IMR-90 (cell line): ENCODE measurements at regions not wholly inside any gene's neighbourhood (a gene's known extent, or its start where the extent isn't known, plus 50 kb on each side); places are given as distances from the start of the nearest gene placed in this dataset.

Source experiments
- ATAC-seq: fragments of 200-7000 bp; cut with Tn5 transposase; 2 replicates; pipeline ENCODE4 v1.9.1; 2020; ENCODE audit warnings: low read depth, mild to moderate bottlenecking, moderate library complexity
- BruUV-seq: library from RNA; stranded (reverse); fragments of 400-500 nt; replicated peaks from 2 replicates; lab custom pipeline; 2021; lab: Mats Ljungman, UMichigan
- CTCF ChIA-PET: fragments of 300-600 bp; formaldehyde crosslinking; extraction: SDS; loops from one replicate; lab custom pipeline; 2021; ENCODE audit warnings: antibody characterized with exemption; lab: Yijun Ruan, JAX
- POLR2A ChIA-PET: fragments of 300-600 bp; sonication (Branson Sonifier 250); formaldehyde crosslinking; loops from one replicate; lab custom pipeline; 2022; ENCODE audit warnings: antibody characterized with exemption; ENCODE audit not compliant: unreplicated experiment; lab: Charles Lee
- DNase-seq: peaks from one replicate; pipeline ENCODE4 v3.0.0; 2013
- H2AFZ ChIP-seq: replicated peaks from 2 replicates; pipeline ENCODE3; 2013; ENCODE audit warnings: low read length, mild to moderate bottlenecking; ENCODE audit not compliant: poor library complexity
- H2AK5ac ChIP-seq: 2 replicates; pipeline ENCODE4 v1.6.1; 2013; ENCODE audit warnings: low read depth, low read length, inconsistent platforms
- H2AK9ac ChIP-seq: replicated peaks from 2 replicates; pipeline ENCODE3; 2013; ENCODE audit warnings: mild to moderate bottlenecking, low read depth, low read length, moderate library complexity; ENCODE audit not compliant: poor library complexity
- H2BK120ac ChIP-seq: 2 replicates; pipeline ENCODE4 v1.6.1; 2013; ENCODE audit warnings: low read depth, low read length, inconsistent platforms
- H2BK15ac ChIP-seq: 3 replicates; pipeline ENCODE4 v1.6.1; 2013; ENCODE audit warnings: low read depth, low read length, inconsistent platforms
- H2BK20ac ChIP-seq: 2 replicates; pipeline ENCODE4 v1.6.1; 2013; ENCODE audit warnings: low read depth, mild to moderate bottlenecking, inconsistent platforms, low read length, moderate library complexity
- H2BK5ac ChIP-seq: 2 replicates; pipeline ENCODE4 v1.6.1; 2013; ENCODE audit warnings: mild to moderate bottlenecking, low read depth, low read length, inconsistent platforms; ENCODE audit not compliant: poor library complexity, severe bottlenecking
- H3K14ac ChIP-seq: replicated peaks from 2 replicates; pipeline ENCODE4 v1.6.1; 2013; ENCODE audit warnings: low read depth, low read length, inconsistent platforms
- H3K18ac ChIP-seq: 2 replicates; pipeline ENCODE4 v1.6.1; 2013; ENCODE audit warnings: low read depth, low read length, control low read depth
- H3K23ac ChIP-seq: 2 replicates; pipeline ENCODE4 v1.6.1; 2013; ENCODE audit warnings: low read depth, low read length, inconsistent platforms
- H3K27ac ChIP-seq: 2 replicates; pipeline ENCODE4 v1.5.1; 2013; ENCODE audit warnings: mild to moderate bottlenecking, control low read depth, low read length; ENCODE audit not compliant: insufficient read depth
- H3K27me3 ChIP-seq: 2 replicates; pipeline ENCODE4 v1.6.1; 2013; ENCODE audit warnings: low read length; ENCODE audit not compliant: control insufficient read depth, insufficient read depth
- H3K36me3 ChIP-seq: 2 replicates; pipeline ENCODE4 v1.6.1; 2013; ENCODE audit warnings: low read length, mixed read lengths; ENCODE audit not compliant: control insufficient read depth, insufficient read depth
- H3K4ac ChIP-seq: 2 replicates; pipeline ENCODE4 v1.6.1; 2013; ENCODE audit warnings: low read depth, low read length, inconsistent platforms
- H3K4me1 ChIP-seq: 2 replicates; pipeline ENCODE4 v1.6.1; 2013; ENCODE audit warnings: low read length, mixed read lengths; ENCODE audit not compliant: control insufficient read depth, insufficient read depth
- H3K4me2 ChIP-seq: 2 replicates; pipeline ENCODE4 v1.6.1; 2013; ENCODE audit warnings: low read depth, mild to moderate bottlenecking, control low read depth, low read length, moderate library complexity
- H3K4me3 ChIP-seq: 2 replicates; pipeline ENCODE4 v1.5.1; 2013; ENCODE audit warnings: low read depth, mild to moderate bottlenecking, control low read depth, low read length, moderate library complexity; ENCODE audit not compliant: insufficient read depth
- H3K56ac ChIP-seq: 2 replicates; pipeline ENCODE4 v1.6.1; 2013; ENCODE audit warnings: low read length, inconsistent platforms; ENCODE audit not compliant: insufficient read depth; ENCODE audit errors: extremely low read depth
- H3K79me1 ChIP-seq, 2 experiments: 2 replicates each; pipeline ENCODE4 v1.6.1; 2013; ENCODE audit warnings: low read length in 2 of 2, inconsistent platforms in 1 of 2, low read depth in 1 of 2
- H3K9ac ChIP-seq: 2 replicates; pipeline ENCODE4 v1.6.1; 2013; ENCODE audit warnings: low read depth, low read length, control low read depth
- H3K9me1 ChIP-seq: 2 replicates; pipeline ENCODE4 v1.6.1; 2013; ENCODE audit warnings: low read length, inconsistent platforms; ENCODE audit not compliant: insufficient read depth
- H3K9me3 ChIP-seq: 2 replicates; pipeline ENCODE4 v1.6.1; 2013; ENCODE audit warnings: low read length; ENCODE audit not compliant: control insufficient read depth, insufficient read depth
- H4K20me1 ChIP-seq: 2 replicates; pipeline ENCODE4 v1.6.1; 2013; ENCODE audit warnings: low read length, inconsistent platforms; ENCODE audit not compliant: insufficient read depth
- H4K5ac ChIP-seq: 2 replicates; pipeline ENCODE4 v1.6.1; 2013; ENCODE audit warnings: mild to moderate bottlenecking, low read depth, low read length, control low read depth
- H4K8ac ChIP-seq, 2 experiments: 2 replicates each; pipeline ENCODE4 v1.6.1; 2013; ENCODE audit warnings: low read depth in 2 of 2, low read length in 2 of 2, control low read depth in 1 of 2, inconsistent platforms in 1 of 2
- H4K91ac ChIP-seq: 2 replicates; pipeline ENCODE4 v1.6.1; 2013; ENCODE audit warnings: low read depth, low read length, inconsistent platforms; ENCODE audit not compliant: insufficient read depth
- BHLHE40 ChIP-seq: fragments of 150-350 bp; IDR thresholded peaks from 2 replicates; pipeline ENCODE4 v1.6.1; 2016; ENCODE audit warnings: mild to moderate bottlenecking, low read depth, low read length
- USF2 ChIP-seq: fragments of 150-350 bp; IDR thresholded peaks from 2 replicates; pipeline ENCODE4 v1.6.1; 2017; ENCODE audit warnings: mild to moderate bottlenecking, antibody characterized with exemption, low read length, low read depth
- WGBS, 2 experiments: methylation state at CpG; one replicate each; pipeline versions ENCODE4 v1.1.5 to v1.1.7; 2013; ENCODE audit warnings: missing lambda C conversion rate in 2 of 2; ENCODE audit not compliant: insufficient read length in 1 of 2; ENCODE audit errors: extremely low coverage in 2 of 2; 5-methylcytosine and 5-hydroxymethylcytosine counted together
- dilution Hi-C: fragments of 300-500 bp; cut with HindIII; formaldehyde crosslinking; loops from one replicate; pipeline ENCODE4 v1.14.3; 2018; ENCODE audit warnings: low sequenced_read_pairs; ENCODE audit not compliant: unreplicated experiment
- in situ Hi-C: fragments of 300-500 bp; cut with MboI; formaldehyde crosslinking; loops from 3 replicates; pipeline ENCODE4 v1.14.3; 2019; ENCODE audit warnings: low sequenced_read_pairs, inconsistent platforms, mixed read lengths
- intact Hi-C: fragments of 100-400 bp; cut with micrococcal nuclease; formaldehyde crosslinking; loops from 2 replicates; pipeline ENCODE4 v1.10.0; 2022

GRCh38 chr6:91181416-91181815, 594.5 kb upstream of the MAP3K7 start:
- in situ Hi-C loops, result no loop called here

More at GRCh38 chr6:91181416-91181815, 594.5 kb upstream of the MAP3K7 start:
- Histone ChIP-seq H4K8ac (no peak overlapping the region), H4K91ac (no peak overlapping the region), H2BK20ac (no peak overlapping the region), H3K9ac (no peak overlapping the region), H3K18ac (no peak overlapping the region), H3K27me3 (no peaks in the 10 kb centered on the region), H3K4me1 (no peaks in the 10 kb centered on the region), H2AK5ac (no peak overlapping the region), H3K27ac (no peak overlapping the region), H2BK15ac (no peak overlapping the region), H2AFZ (no peak overlapping the region), H3K4me2 (no peak overlapping the region), H3K79me1 (no peaks in the 10 kb centered on the region), H3K4me3 (no peak overlapping the region), H2BK120ac (no peak overlapping the region), H3K14ac (no peak overlapping the region), H3K36me3 (no peaks in the 10 kb centered on the region), H4K5ac (no peak overlapping the region), H3K4ac (no peak overlapping the region), H3K9me1 (no peaks in the 10 kb centered on the region), H4K20me1 (no peaks in the 10 kb centered on the region), H3K9me3 (no peaks in the 10 kb centered on the region), H2AK9ac (no peak overlapping the region), H2BK5ac (no peak overlapping the region), H3K56ac (no peak overlapping the region), H3K23ac (no peak overlapping the region)
- no CpG with 5 or more reads among the region's 2 CpGs for WGBS, 2 experiments
- ATAC-seq, result no peak
- POLR2A ChIA-PET, result no interaction called here
- dilution Hi-C loops, result no loop called here
- no peak for TF ChIP-seq USF2
- no peak for TF ChIP-seq BHLHE40
- CTCF ChIA-PET, result no interaction called here
- no TSS peak for BruUV-seq
- no peak for DNase-seq
- intact Hi-C loops, result no loop called here
